Hepatocyte (in vitro differentiated cells): ENCODE measurements at regions not wholly inside any gene's neighbourhood (a gene's known extent, or its start where the extent isn't known, plus 50 kb on each side); places are given as distances from the start of the nearest gene placed in this dataset.

Experiments
- CTCF ChIP-seq: fragments of 200-600 bp; sonication (generic); IDR thresholded peaks from 2 replicates; pipeline ENCODE4 v1.5.1; 2016; ENCODE audit warnings: antibody characterized with exemption, mild to moderate bottlenecking; ENCODE audit not compliant: poor library complexity
- EZH2 ChIP-seq: fragments of 200-600 bp; sonication (generic); IDR thresholded peaks from 2 replicates; pipeline ENCODE4 v1.6.1; 2016; ENCODE audit warnings: antibody characterized with exemption, mild to moderate bottlenecking, borderline replicate concordance

DNA sequence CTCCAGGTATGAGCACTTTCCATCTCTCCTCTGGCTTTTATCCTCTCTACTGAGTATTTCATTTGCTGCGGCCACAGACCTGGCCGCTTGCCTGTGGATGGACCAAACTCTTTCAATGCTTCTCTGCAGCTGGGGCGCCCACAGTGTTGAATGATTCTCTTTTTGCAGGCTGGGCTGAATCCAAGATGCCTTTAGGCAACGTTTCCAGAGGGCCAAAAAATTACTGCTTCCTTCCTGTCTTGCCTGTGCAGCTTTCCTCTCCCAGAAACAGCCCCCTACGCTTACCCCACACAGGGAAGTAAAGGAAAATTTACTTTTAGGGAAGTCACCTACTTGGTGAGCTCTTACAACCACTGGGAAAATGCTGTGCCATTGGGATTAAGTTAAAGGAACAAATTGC lies 55.6 kb upstream of the JDP2 start:
- TF ChIP-seq CTCF: no peak
- TF ChIP-seq EZH2: no peak
